Astrocyte (in vitro differentiated cells and primary cell): ENCODE measurements at regions not wholly inside any gene's neighbourhood (a gene's known extent, or its start where the extent isn't known, plus 50 kb on each side); places are given as distances from the start of the nearest gene placed in this dataset.

ENCODE experiments used
- EZH2 ChIP-seq: IDR thresholded peaks from 2 replicates; pipeline ENCODE4 v1.6.1; 2012; ENCODE audit warnings: mild to moderate bottlenecking, low read length, inconsistent platforms; ENCODE audit not compliant: insufficient read depth
- TF ChIP-seq, protein P1 (sequence below): IDR thresholded peaks from 2 replicates; pipeline ENCODE4 v1.5.1; 2011; ENCODE audit warnings: low read depth, mild to moderate bottlenecking, inconsistent platforms, low read length, moderate library complexity; ENCODE audit not compliant: insufficient read depth

DNA sequence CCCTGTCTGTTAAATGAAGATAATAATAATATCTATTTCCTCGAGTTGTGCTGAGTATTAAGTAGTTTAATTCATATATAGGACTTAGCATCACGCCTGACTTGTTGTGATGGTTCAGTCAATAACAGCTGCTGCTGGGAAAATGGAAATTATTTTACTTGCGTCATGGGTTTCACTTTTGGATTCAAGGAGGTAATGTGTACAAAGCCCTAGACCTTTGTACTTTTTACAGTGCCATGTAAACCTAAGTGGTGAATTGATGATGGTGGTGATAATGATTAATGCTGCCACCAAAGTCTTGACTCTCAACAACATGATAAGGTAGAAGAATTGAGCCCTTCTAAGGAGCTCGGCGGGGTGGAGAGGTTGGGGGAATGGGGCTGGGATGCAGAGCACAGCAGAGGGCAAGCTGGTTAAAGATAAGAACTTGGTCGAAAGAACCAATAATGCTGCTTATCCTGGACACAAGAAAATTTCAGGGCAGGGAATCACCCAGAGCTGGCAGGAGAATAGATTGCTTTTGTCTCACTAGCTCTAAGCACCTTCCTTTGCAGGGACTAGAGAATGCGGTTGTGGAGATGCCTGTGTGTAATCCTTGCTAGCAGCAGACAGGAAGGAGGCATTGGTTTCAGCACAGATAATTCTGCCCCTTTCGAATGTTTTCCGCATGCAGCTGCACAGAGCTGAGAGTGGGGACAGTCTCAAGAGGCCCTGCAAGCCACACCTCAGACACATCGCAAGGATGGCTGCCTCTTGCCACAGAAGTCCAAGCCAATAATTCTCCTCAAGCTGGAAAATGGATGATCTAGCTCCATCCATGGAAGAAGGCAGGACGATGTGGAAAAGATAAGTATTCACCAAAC is 187.1 kb downstream of the TMEM114 start:
- TF ChIP-seq, protein P1, sequence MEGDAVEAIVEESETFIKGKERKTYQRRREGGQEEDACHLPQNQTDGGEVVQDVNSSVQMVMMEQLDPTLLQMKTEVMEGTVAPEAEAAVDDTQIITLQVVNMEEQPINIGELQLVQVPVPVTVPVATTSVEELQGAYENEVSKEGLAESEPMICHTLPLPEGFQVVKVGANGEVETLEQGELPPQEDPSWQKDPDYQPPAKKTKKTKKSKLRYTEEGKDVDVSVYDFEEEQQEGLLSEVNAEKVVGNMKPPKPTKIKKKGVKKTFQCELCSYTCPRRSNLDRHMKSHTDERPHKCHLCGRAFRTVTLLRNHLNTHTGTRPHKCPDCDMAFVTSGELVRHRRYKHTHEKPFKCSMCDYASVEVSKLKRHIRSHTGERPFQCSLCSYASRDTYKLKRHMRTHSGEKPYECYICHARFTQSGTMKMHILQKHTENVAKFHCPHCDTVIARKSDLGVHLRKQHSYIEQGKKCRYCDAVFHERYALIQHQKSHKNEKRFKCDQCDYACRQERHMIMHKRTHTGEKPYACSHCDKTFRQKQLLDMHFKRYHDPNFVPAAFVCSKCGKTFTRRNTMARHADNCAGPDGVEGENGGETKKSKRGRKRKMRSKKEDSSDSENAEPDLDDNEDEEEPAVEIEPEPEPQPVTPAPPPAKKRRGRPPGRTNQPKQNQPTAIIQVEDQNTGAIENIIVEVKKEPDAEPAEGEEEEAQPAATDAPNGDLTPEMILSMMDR = no peak
- TF ChIP-seq EZH2 = no peak
